ENCODE measurements at regions not wholly inside any gene's neighbourhood (a gene's known extent, or its start where the extent isn't known, plus 50 kb on each side); places are given as distances from the start of the nearest gene placed in this dataset.

GRCh38 chr11:81895258-81895657 is 838.4 kb downstream of the FAM181B start:
- TF ChIP-seq, protein P1, sequence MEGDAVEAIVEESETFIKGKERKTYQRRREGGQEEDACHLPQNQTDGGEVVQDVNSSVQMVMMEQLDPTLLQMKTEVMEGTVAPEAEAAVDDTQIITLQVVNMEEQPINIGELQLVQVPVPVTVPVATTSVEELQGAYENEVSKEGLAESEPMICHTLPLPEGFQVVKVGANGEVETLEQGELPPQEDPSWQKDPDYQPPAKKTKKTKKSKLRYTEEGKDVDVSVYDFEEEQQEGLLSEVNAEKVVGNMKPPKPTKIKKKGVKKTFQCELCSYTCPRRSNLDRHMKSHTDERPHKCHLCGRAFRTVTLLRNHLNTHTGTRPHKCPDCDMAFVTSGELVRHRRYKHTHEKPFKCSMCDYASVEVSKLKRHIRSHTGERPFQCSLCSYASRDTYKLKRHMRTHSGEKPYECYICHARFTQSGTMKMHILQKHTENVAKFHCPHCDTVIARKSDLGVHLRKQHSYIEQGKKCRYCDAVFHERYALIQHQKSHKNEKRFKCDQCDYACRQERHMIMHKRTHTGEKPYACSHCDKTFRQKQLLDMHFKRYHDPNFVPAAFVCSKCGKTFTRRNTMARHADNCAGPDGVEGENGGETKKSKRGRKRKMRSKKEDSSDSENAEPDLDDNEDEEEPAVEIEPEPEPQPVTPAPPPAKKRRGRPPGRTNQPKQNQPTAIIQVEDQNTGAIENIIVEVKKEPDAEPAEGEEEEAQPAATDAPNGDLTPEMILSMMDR (conservative IDR thresholded peaks at IDR 0.05 in 1 of 2, IDR thresholded peaks at IDR 0.05 in 1 of 2; ENCODE audit: extremely low read depth in 1 of 2, insufficient read depth in 1 of 2, low read depth in 1 of 2, low read length in 2 of 2), result no peak
- no peak for TF ChIP-seq EZH2 (IDR thresholded peaks at IDR 0.05; ENCODE audit: borderline replicate concordance, low read length)

All from mammary epithelial cell (primary cell).